ENCODE measurements at regions not wholly inside any gene's neighbourhood (a gene's known extent, or its start where the extent isn't known, plus 50 kb on each side); places are given as distances from the start of the nearest gene placed in this dataset.
A peak's percentile ranks its signal among the peaks of the same experiment; 100 is the strongest.
"Not testable (repeated sequence)": the region's sequence is repeated elsewhere in the genome, so short reads cannot be mapped to it uniquely, and the experiment has no call there.

- H3K27me3 ChIP-seq (replicated peaks; ENCODE audit: control insufficient read depth, insufficient read depth, low read length): peaks cover 49% of the 10 kb centered on the region
- no peaks in the 10 kb centered on the region for H3K4me1 ChIP-seq (ENCODE audit: control insufficient read depth, insufficient read depth, low read length)
- H3K36me3 ChIP-seq (ENCODE audit: control insufficient read depth, insufficient read depth, low read length, severe bottlenecking): no peaks in the 10 kb centered on the region
- H3K9ac ChIP-seq (ENCODE audit: low read length): no peak overlapping the region
- H3K9me3 ChIP-seq (ENCODE audit: control insufficient read depth, low read length): peaks cover 13% of the 10 kb centered on the region
- no peak for DNase-seq (ENCODE audit: low read depth)
- H3K4me3 ChIP-seq (ENCODE audit: low read length): no peak overlapping the region
Measured at GRCh38 chr1:47524272-47524671, 86.4 kb downstream of the FOXD2 start.

- no peak for DNase-seq (ENCODE audit: low read depth)
- Histone ChIP-seq H3K9ac (ENCODE audit: low read length) (no peak overlapping the region), H3K36me3 (ENCODE audit: control insufficient read depth, insufficient read depth, low read length, severe bottlenecking) (no peaks in the 10 kb centered on the region), H3K4me1 (ENCODE audit: control insufficient read depth, insufficient read depth, low read length) (no peaks in the 10 kb centered on the region), H3K9me3 (ENCODE audit: control insufficient read depth, low read length) (peaks cover 24% of the 10 kb centered on the region), H3K4me3 (ENCODE audit: low read length) (no peak overlapping the region), H3K27me3 (replicated peaks; ENCODE audit: control insufficient read depth, insufficient read depth, low read length) (peaks cover 52% of the 10 kb centered on the region)
Measured at GRCh38 chr1:47527653-47528272, 89.9 kb downstream of the FOXD2 start.

DNA sequence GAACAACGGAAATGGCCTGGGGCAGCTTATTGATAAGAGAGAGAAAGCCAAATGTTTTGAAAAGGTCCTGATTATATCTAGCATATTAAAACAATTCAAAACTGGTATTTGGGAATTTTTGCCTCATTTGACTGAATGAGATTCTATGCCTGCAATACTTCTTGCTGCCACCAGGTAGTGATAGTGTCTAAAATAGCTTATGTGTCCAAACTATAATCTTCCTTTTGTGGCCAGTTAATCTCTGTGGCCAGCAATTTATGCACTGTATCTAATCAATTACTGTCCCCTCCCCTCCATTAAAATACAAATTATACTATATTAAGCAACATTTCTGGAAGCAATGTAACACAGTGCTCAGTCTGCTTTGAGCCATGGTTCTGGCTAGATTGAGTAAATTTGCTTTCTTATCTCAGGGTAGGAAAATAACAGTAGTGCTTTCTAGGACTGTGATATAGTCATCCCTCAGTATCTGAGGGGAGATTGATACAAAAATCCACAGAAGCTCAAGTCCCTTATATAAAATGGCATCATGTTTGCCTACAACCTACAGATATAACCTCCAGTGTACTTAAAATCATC lies 91.8 kb downstream of the FOXD2 start:
- H3K36me3 ChIP-seq (ENCODE audit: control insufficient read depth, insufficient read depth, low read length, severe bottlenecking): no peaks in the 10 kb centered on the region
- H3K9me3 ChIP-seq (ENCODE audit: control insufficient read depth, low read length): peaks cover 24% of the 10 kb centered on the region
- no peak overlapping the region for H3K9ac ChIP-seq (ENCODE audit: low read length)
- peaks cover 9% of the 10 kb centered on the region for H3K4me1 ChIP-seq (ENCODE audit: control insufficient read depth, insufficient read depth, low read length)
- peaks cover 43% of the 10 kb centered on the region for H3K27me3 ChIP-seq (replicated peaks; ENCODE audit: control insufficient read depth, insufficient read depth, low read length)
- no peak for DNase-seq (ENCODE audit: low read depth)
- H3K4me3 ChIP-seq (ENCODE audit: low read length): no peak overlapping the region

DNA sequence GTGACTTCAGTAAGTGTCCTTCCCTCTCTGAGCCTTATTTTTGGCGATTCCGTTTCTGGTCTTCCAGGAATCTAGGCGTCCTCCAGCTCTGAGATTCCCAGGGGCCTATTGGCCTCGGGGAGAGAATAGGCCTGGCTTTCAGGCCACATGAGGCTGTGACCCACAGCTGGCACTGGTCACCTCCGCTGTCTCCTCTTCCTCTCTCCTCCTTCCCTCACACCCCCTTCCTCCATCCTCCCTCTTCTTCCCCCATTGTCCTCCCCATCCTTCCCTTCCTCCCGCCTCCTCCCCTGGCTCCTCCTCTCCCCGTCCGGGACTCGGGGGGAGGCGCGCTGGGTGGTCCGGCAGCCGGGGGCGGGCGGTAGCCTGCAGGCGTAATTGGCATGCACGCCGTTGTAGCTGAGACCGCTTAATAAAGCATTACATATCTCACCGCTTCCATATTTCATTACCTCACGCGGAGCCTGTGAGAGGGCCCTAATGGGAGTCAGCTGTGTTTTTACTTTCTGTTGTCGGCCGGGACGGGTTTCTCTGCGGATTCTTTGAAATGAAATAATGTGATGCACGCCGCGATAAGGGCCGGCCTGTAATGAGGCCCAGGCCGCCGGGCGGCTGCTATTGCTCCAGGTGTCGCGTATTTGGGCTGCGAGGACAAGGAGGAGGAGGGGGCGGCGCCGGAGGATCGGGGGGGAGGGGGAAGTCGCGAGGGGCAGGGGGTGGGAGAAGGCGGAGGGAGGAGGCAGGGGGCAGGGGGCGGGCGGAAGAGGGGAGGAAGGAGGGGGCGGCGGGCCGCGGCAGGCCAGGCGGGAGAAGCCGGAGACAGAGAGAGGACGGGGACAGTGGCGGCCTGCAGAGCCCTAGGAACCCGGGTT lies 95.3 kb downstream of the FOXD2 start:
- H3K36me3 ChIP-seq (ENCODE audit: control insufficient read depth, insufficient read depth, low read length, severe bottlenecking): no peaks in the 10 kb centered on the region
- peak; percentile 92 for DNase-seq (ENCODE audit: low read depth)
- H3K27me3 ChIP-seq (replicated peaks; ENCODE audit: control insufficient read depth, insufficient read depth, low read length): peaks cover 34% of the 10 kb centered on the region

DNA sequence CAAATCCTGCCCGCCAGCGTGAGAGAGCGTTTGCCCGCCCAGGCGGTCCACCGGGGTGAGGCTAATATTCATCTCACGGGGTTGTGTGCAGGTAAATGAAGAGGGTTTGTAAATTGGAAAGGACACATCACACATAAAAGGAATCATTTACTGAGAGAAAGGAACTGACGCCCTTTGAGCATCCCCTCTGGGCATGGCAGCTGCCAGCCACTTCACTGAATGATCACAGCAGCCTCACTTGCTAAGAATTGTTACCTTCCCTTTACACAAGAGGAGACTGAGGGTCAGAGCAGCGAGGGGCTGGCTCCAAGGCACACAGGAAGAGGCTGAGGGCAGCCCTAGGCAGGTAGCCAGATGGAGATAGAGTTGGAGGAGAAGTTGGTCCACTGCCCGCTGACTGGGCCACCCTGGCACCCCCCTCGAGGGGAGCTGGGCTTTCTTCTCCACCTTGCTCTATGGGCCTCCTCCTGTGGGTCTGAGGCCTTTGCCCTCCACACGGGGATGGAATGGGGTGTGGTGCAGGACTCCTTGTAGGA lies 96.0 kb downstream of the FOXD2 start:
- no peak overlapping the region for H3K9ac ChIP-seq (ENCODE audit: low read length)
- H3K4me1 ChIP-seq (ENCODE audit: control insufficient read depth, insufficient read depth, low read length): peaks cover 16% of the 10 kb centered on the region
- DNase-seq (ENCODE audit: low read depth): no peak
- H3K36me3 ChIP-seq (ENCODE audit: control insufficient read depth, insufficient read depth, low read length, severe bottlenecking): no peaks in the 10 kb centered on the region
- H3K9me3 ChIP-seq (ENCODE audit: control insufficient read depth, low read length): peaks cover 15% of the 10 kb centered on the region
- H3K27me3 ChIP-seq (replicated peaks; ENCODE audit: control insufficient read depth, insufficient read depth, low read length): peaks cover 35% of the 10 kb centered on the region
- H3K4me3 ChIP-seq (ENCODE audit: low read length): no peak overlapping the region

More for the DNA sequence above, 95.3 kb downstream of the FOXD2 start:
- H3K9ac ChIP-seq (ENCODE audit: low read length): no peak overlapping the region
- peaks cover 19% of the 10 kb centered on the region for H3K9me3 ChIP-seq (ENCODE audit: control insufficient read depth, low read length)
- peak overlapping the region; percentile 75 for H3K4me3 ChIP-seq (ENCODE audit: low read length)
- H3K4me1 ChIP-seq (ENCODE audit: control insufficient read depth, insufficient read depth, low read length): peaks cover 16% of the 10 kb centered on the region

- Histone ChIP-seq H3K9ac (ENCODE audit: low read length) (no peak overlapping the region), H3K27me3 (replicated peaks; ENCODE audit: control insufficient read depth, insufficient read depth, low read length) (peaks cover 40% of the 10 kb centered on the region), H3K4me1 (ENCODE audit: control insufficient read depth, insufficient read depth, low read length) (peaks cover 16% of the 10 kb centered on the region), H3K36me3 (ENCODE audit: control insufficient read depth, insufficient read depth, low read length, severe bottlenecking) (no peaks in the 10 kb centered on the region), H3K4me3 (ENCODE audit: low read length) (no peak overlapping the region), H3K9me3 (ENCODE audit: control insufficient read depth, low read length) (peaks cover 10% of the 10 kb centered on the region)
- DNase-seq (ENCODE audit: low read depth): peak; percentile 14
Measured at GRCh38 chr1:47534436-47534835, 96.6 kb downstream of the FOXD2 start.

DNA sequence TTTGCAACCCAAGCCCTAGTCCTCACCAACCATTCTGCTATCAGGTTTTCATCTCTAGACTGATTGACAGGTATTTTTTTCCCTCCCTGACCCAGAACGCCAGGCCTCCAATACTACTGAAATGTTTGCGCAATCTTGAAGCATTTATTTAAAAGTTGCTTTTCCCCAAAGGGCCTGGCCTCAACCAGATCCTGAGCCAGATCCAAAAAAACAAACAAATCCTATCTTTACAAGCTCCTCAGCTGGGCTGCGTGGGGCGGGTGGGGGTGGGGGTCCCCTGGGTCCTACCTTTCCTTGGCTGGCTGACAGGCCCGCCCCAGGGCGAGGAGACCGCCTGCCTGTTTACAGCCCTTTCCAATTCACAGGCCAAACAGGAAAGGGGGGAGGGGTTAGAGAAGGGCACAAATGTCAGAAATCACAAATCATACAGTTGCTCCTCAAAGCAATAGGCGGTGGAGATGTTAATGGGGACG lies 98.8 kb downstream of the FOXD2 start:
- peaks cover 6% of the 10 kb centered on the region for H3K9me3 ChIP-seq (ENCODE audit: control insufficient read depth, low read length)
- peaks cover 16% of the 10 kb centered on the region for H3K4me1 ChIP-seq (ENCODE audit: control insufficient read depth, insufficient read depth, low read length)
- peak; percentile 51 for DNase-seq (ENCODE audit: low read depth)
- H3K4me3 ChIP-seq (ENCODE audit: low read length): no peak overlapping the region
- no peak overlapping the region for H3K9ac ChIP-seq (ENCODE audit: low read length)
- H3K27me3 ChIP-seq (replicated peaks; ENCODE audit: control insufficient read depth, insufficient read depth, low read length): peaks cover 49% of the 10 kb centered on the region
- no peaks in the 10 kb centered on the region for H3K36me3 ChIP-seq (ENCODE audit: control insufficient read depth, insufficient read depth, low read length, severe bottlenecking)

GRCh38 chr1:47537268-47537667 lies 99.4 kb downstream of the FOXD2 start:
- peaks cover 9% of the 10 kb centered on the region for H3K9me3 ChIP-seq (ENCODE audit: control insufficient read depth, low read length)
- no peaks in the 10 kb centered on the region for H3K36me3 ChIP-seq (ENCODE audit: control insufficient read depth, insufficient read depth, low read length, severe bottlenecking)
- no peak for DNase-seq (ENCODE audit: low read depth)

GRCh38 chr1:47537966-47538365 lies 100.1 kb downstream of the FOXD2 start:
- DNase-seq (ENCODE audit: low read depth): no peak
- Histone ChIP-seq H3K4me3 (ENCODE audit: low read length) (no peak overlapping the region), H3K36me3 (ENCODE audit: control insufficient read depth, insufficient read depth, low read length, severe bottlenecking) (no peaks in the 10 kb centered on the region), H3K27me3 (replicated peaks; ENCODE audit: control insufficient read depth, insufficient read depth, low read length) (peaks cover 41% of the 10 kb centered on the region), H3K4me1 (ENCODE audit: control insufficient read depth, insufficient read depth, low read length) (peaks cover 16% of the 10 kb centered on the region), H3K9me3 (ENCODE audit: control insufficient read depth, low read length) (peaks cover 9% of the 10 kb centered on the region), H3K9ac (ENCODE audit: low read length) (no peak overlapping the region)

More at GRCh38 chr1:47537268-47537667, 99.4 kb downstream of the FOXD2 start:
- Histone ChIP-seq H3K9ac (ENCODE audit: low read length) (no peak overlapping the region), H3K27me3 (replicated peaks; ENCODE audit: control insufficient read depth, insufficient read depth, low read length) (peaks cover 44% of the 10 kb centered on the region), H3K4me3 (ENCODE audit: low read length) (no peak overlapping the region), H3K4me1 (ENCODE audit: control insufficient read depth, insufficient read depth, low read length) (peaks cover 16% of the 10 kb centered on the region)

- not testable (repeated sequence) for H3K36me3 ChIP-seq (ENCODE audit: control insufficient read depth, insufficient read depth, low read length, severe bottlenecking); H3K9ac ChIP-seq (ENCODE audit: low read length); H3K9me3 ChIP-seq (ENCODE audit: control insufficient read depth, low read length); H3K4me3 ChIP-seq (ENCODE audit: low read length); DNase-seq (ENCODE audit: low read depth)
- peaks cover 39% of the 10 kb centered on the region for H3K27me3 ChIP-seq (replicated peaks; ENCODE audit: control insufficient read depth, insufficient read depth, low read length)
- H3K4me1 ChIP-seq (ENCODE audit: control insufficient read depth, insufficient read depth, low read length): peaks cover 16% of the 10 kb centered on the region
Measured at GRCh38 chr1:47538530-47538929, 100.7 kb downstream of the FOXD2 start.

GRCh38 chr1:47541705-47542104 lies 103.9 kb downstream of the FOXD2 start:
- DNase-seq (ENCODE audit: low read depth); H3K9me3 ChIP-seq (ENCODE audit: control insufficient read depth, low read length); H3K36me3 ChIP-seq (ENCODE audit: control insufficient read depth, insufficient read depth, low read length, severe bottlenecking); H3K4me3 ChIP-seq (ENCODE audit: low read length); H3K9ac ChIP-seq (ENCODE audit: low read length); H3K4me1 ChIP-seq (ENCODE audit: control insufficient read depth, insufficient read depth, low read length): not testable (repeated sequence)
- H3K27me3 ChIP-seq (replicated peaks; ENCODE audit: control insufficient read depth, insufficient read depth, low read length): peaks cover 40% of the 10 kb centered on the region

All from adipocyte (in vitro differentiated cells).